HAP-1 (cell line): ENCODE measurements at regions not wholly inside any gene's neighbourhood (a gene's known extent, or its start where the extent isn't known, plus 50 kb on each side); places are given as distances from the start of the nearest gene placed in this dataset.
A peak's percentile ranks its signal among the peaks of the same experiment; 100 is the strongest.

ENCODE experiments used
- DNase-seq, 2 experiments: peaks; one replicate each; pipeline ENCODE4 v3.0.0-alpha.2; 2016 to 2020; ENCODE audit warnings: low spot score in 2 of 2
- H3K27me3 ChIP-seq: fragments of 250-450 bp; sonication (Bioruptor Pico); 2 replicates; pipeline ENCODE4 v1.5.1; 2020; ENCODE audit warnings: low read depth, mild to moderate bottlenecking, moderate library complexity
- H3K36me3 ChIP-seq: fragments of 250-450 bp; sonication (Bioruptor Pico); replicated peaks from 2 replicates; pipeline ENCODE4 v1.5.1; 2020; ENCODE audit warnings: mild to moderate bottlenecking
- H3K4me1 ChIP-seq: fragments of 250-450 bp; sonication (Bioruptor Pico); 2 replicates; pipeline ENCODE4 v1.5.1; 2020; ENCODE audit warnings: mild to moderate bottlenecking
- H3K4me3 ChIP-seq: fragments of 250-450 bp; sonication (Bioruptor Pico); 2 replicates; pipeline ENCODE4 v1.5.1; 2020; ENCODE audit warnings: mild to moderate bottlenecking, moderate library complexity
- H3K9me3 ChIP-seq: fragments of 250-450 bp; sonication (Bioruptor Pico); 2 replicates; pipeline ENCODE4 v1.5.1; 2020; ENCODE audit warnings: mild to moderate bottlenecking, moderate library complexity
- in situ Hi-C: fragments of 300-500 bp; cut with MboI; formaldehyde crosslinking; loops from 3 replicates; pipeline ENCODE4 v1.14.3; 2020; ENCODE audit warnings: low sequenced_read_pairs, inconsistent platforms, mixed read lengths

- Histone ChIP-seq H3K4me1 (no peaks in the 10 kb centered on the region), H3K36me3 (no peaks in the 10 kb centered on the region), H3K27me3 (no peaks in the 10 kb centered on the region), H3K9me3 (no peaks in the 10 kb centered on the region; the same call in 1 of the 2 replicates), H3K4me3 (no peak overlapping the region)
- no peak for DNase-seq
- in situ Hi-C loops, result no loop called here
These were observed 370.1 kb downstream of the ZFHX3 start for GRCh38 chr16:72677662-72678447.

GRCh38 chr16:72673118-72673517 is 374.8 kb downstream of the ZFHX3 start:
- in situ Hi-C loops, result no loop called here
- no peaks in the 10 kb centered on the region for H3K27me3 ChIP-seq
- no peaks in the 10 kb centered on the region for H3K4me1 ChIP-seq
- DNase-seq, result peak in 1 of 2 experiments; percentile 12
- peaks cover 4% of the 10 kb centered on the region for H3K9me3 ChIP-seq
- no peak overlapping the region for H3K4me3 ChIP-seq
- H3K36me3 ChIP-seq, result no peaks in the 10 kb centered on the region; the same call in 1 of the 2 replicates

GRCh38 chr16:72666267-72666666 is 381.7 kb downstream of the ZFHX3 start:
- no peaks in the 10 kb centered on the region for H3K27me3 ChIP-seq
- in situ Hi-C loops, result no loop called here
- no peak for DNase-seq
- H3K9me3 ChIP-seq, result no peaks in the 10 kb centered on the region
- H3K4me1 ChIP-seq, result peaks cover 8% of the 10 kb centered on the region; the same call in 1 of the 2 replicates
- no peaks in the 10 kb centered on the region; the same call in 1 of the 2 replicates for H3K36me3 ChIP-seq
- peak overlapping the region; percentile 85 for H3K4me3 ChIP-seq

- no peaks in the 10 kb centered on the region; the same call in 1 of the 2 replicates for H3K36me3 ChIP-seq
- in situ Hi-C loops, result no loop called here
- H3K9me3 ChIP-seq, result no peaks in the 10 kb centered on the region
- H3K4me1 ChIP-seq, result peaks cover 8% of the 10 kb centered on the region; the same call in 1 of the 2 replicates
- no peak for DNase-seq
- H3K4me3 ChIP-seq, result peak overlapping the region; percentile 85
- no peaks in the 10 kb centered on the region for H3K27me3 ChIP-seq
These were observed 382.2 kb downstream of the ZFHX3 start for GRCh38 chr16:72665701-72666100.

DNA sequence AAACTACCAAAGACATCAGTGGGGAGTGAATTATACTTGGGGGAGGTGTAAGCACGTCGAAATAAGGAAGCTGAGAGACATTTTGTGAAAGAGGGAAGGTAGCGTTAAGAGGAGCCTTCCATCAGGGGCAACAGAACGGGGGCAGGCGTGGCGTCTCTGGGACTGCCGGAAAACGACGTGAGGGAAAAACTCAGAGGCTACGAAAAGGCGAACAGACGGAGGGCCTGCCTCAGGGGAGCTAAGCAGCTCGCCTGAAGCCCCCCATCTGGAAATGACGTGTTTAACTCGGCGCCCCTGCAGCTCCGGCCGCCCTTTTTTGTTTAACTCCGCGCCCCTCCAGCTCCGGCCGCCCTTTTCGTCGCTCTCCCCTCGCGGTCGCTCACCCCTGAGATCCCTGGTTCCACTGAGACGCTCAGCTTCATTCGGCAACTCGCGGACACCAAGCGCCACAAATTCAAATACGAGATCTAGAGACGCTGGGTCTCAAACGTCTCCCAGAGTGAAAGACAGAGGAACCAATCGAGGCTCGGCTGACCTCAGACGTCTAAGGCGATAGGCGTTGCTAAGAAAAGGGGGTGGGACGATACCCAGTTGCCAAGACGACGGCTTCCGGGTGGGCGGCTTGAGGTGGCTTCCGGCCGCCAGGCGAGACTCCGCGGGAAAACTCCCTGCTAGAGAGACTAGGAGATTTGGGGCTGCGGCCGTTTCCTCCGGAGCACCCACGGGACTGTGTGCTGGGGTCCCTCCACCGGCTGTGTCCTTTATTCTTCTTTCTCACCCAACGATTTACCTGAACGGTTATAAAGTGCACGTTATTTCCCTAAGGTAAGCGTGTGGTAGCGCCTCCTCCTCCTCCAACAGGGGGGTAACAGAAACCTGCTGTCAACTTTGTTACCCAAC is 383.2 kb downstream of the ZFHX3 start:
- peaks cover 8% of the 10 kb centered on the region; the same call in 1 of the 2 replicates for H3K4me1 ChIP-seq
- H3K27me3 ChIP-seq, result no peaks in the 10 kb centered on the region
- DNase-seq, result peak; percentile 97 to 98
- in situ Hi-C loops, result no loop called here
- no peaks in the 10 kb centered on the region for H3K9me3 ChIP-seq
- peak overlapping the region; percentile 85 for H3K4me3 ChIP-seq
- H3K36me3 ChIP-seq, result no peaks in the 10 kb centered on the region

DNA sequence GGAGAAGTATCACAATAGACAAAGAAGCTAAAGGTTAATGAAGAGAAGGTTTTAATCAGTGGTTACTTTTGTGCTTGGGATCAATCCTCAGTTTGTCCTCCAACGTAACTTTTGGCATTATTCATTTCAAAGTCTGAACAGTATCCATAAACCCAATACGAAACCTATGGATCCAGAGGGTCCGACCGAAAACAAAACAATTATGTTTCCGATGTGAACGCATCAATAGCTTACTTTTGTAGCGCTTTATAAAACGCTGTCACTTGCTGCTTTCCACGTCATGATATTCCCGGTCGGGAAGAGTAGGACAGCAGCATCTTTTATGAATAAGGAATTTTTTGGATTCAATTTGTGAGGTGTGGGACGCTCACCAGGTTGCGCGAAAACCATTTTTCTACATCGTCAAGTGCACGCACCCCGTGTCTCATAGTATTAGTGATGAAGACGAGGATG is 383.8 kb downstream of the ZFHX3 start:
- Histone ChIP-seq H3K36me3 (no peaks in the 10 kb centered on the region), H3K27me3 (no peaks in the 10 kb centered on the region), H3K9me3 (no peaks in the 10 kb centered on the region), H3K4me1 (peaks cover 8% of the 10 kb centered on the region; the same call in 1 of the 2 replicates), H3K4me3 (peak overlapping the region; percentile 85)
- in situ Hi-C loops, result no loop called here
- DNase-seq, result no peak

- Histone ChIP-seq H3K4me3 (no peak overlapping the region), H3K9me3 (no peaks in the 10 kb centered on the region), H3K36me3 (no peaks in the 10 kb centered on the region), H3K4me1 (no peaks in the 10 kb centered on the region), H3K27me3 (no peaks in the 10 kb centered on the region)
- in situ Hi-C loops, result no loop called here
- no peak for DNase-seq
These were observed 388.8 kb downstream of the ZFHX3 start for GRCh38 chr16:72658888-72659717.

GRCh38 chr16:72657791-72658190 is 390.1 kb downstream of the ZFHX3 start:
- Histone ChIP-seq H3K27me3 (no peaks in the 10 kb centered on the region), H3K9me3 (peaks cover 3% of the 10 kb centered on the region; the same call in 1 of the 2 replicates), H3K4me1 (no peaks in the 10 kb centered on the region), H3K36me3 (no peaks in the 10 kb centered on the region), H3K4me3 (no peak overlapping the region)
- in situ Hi-C loops, result no loop called here
- no peak for DNase-seq

DNA sequence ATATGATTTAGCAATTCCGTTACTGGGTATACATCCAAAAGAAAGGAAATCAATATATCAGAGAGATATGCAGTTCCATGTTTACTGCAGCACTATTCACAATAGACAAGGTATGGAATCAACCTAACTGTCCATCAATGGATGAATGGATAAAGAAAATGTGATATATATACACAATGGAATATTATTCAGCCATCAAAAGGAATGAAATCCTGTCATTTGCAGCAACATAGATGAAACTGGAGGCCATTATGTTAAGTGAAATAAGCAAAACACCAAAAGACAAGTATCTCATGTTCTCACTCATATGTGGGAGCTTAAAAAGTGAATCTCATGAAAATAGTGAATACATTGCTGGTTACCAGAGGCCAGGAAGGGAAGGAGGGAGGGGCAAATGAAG is 390.8 kb downstream of the ZFHX3 start:
- no peak for DNase-seq
- peaks cover 3% of the 10 kb centered on the region; the same call in 1 of the 2 replicates for H3K9me3 ChIP-seq
- H3K36me3 ChIP-seq, result no peaks in the 10 kb centered on the region
- no peak overlapping the region for H3K4me3 ChIP-seq
- no peaks in the 10 kb centered on the region for H3K4me1 ChIP-seq
- in situ Hi-C loops, result no loop called here
- no peaks in the 10 kb centered on the region for H3K27me3 ChIP-seq

DNA sequence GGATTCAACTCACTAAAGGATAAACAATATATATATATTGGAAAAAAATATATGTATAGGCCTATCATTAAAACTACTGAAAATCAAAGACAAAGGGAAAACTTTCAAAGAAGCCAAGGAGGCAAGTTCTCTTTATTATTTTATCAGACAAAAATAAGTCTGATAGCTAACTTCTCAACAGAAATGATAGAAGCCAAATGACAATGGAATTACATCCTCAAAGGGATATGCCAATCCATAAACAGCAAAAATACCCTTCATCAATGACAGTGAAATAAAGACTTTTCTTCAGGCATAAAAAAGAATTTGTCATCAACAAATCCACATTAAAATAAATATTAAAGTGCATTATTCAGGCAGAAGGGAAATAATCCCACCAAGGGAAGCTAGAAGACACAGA is 393.4 kb downstream of the ZFHX3 start:
- Histone ChIP-seq H3K9me3 (peaks cover 3% of the 10 kb centered on the region; the same call in 1 of the 2 replicates), H3K36me3 (no peaks in the 10 kb centered on the region), H3K4me3 (no peak overlapping the region), H3K27me3 (no peaks in the 10 kb centered on the region), H3K4me1 (no peaks in the 10 kb centered on the region)
- in situ Hi-C loops, result no loop called here
- no peak for DNase-seq

DNA sequence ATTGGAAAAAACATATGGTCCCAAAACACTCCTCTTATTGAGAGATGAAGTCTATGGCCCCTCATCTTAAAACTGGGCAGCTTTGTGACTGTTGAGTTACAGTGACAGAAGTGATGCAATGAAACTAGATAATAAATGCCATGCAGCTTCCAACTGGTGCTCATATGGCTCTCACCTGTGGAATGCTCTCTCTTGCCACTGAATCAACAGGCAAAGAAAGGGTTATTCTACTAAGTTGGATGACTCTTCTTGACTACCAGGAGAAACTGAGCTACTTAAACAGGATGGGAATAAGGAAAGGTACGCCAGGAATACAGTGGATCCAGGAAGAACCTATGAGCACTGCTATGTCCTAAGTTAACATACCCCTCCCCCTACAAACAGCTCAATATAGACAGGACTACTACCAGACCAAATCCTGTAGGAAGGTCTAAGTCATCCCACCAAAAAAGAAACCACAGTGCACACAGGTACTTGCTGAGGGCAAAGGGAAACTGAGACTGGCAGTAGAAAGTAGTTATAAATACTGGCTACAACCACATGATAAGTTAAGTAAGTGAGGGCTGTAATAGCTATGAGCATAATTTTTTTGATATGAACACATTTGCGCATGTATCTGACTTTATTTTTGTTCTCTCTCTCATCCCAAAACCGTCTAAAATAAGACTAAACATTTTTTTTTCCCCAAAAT is 398.5 kb downstream of the ZFHX3 start:
- Histone ChIP-seq H3K27me3 (no peaks in the 10 kb centered on the region), H3K36me3 (no peaks in the 10 kb centered on the region), H3K4me1 (0 out of 2 replicates have a peak, but pooled peaks cover 5% of the 10 kb centered on the region), H3K4me3 (no peak overlapping the region), H3K9me3 (peaks cover 3% of the 10 kb centered on the region; the same call in 1 of the 2 replicates)
- DNase-seq, result no peak
- in situ Hi-C loops, result no loop called here

- in situ Hi-C loops, result no loop called here
- H3K4me3 ChIP-seq, result no peak overlapping the region
- DNase-seq, result no peak
These were observed 401.3 kb downstream of the ZFHX3 start for GRCh38 chr16:72646615-72647014.

More at GRCh38 chr16:72646615-72647014, 401.3 kb downstream of the ZFHX3 start:
- 0 out of 2 replicates have a peak, but pooled peaks cover 5% of the 10 kb centered on the region for H3K4me1 ChIP-seq
- no peaks in the 10 kb centered on the region for H3K27me3 ChIP-seq
- no peaks in the 10 kb centered on the region for H3K9me3 ChIP-seq
- no peaks in the 10 kb centered on the region for H3K36me3 ChIP-seq
